GM19463 (cell line): ENCODE measurements at regions not wholly inside any gene's neighbourhood (a gene's known extent, or its start where the extent isn't known, plus 50 kb on each side); places are given as distances from the start of the nearest gene placed in this dataset.

Experiments
- ATAC-seq: cut with Tn5 transposase; IDR thresholded peaks from one replicate; pipeline ENCODE4 v1.9.1; 2021; ENCODE audit warnings: mild to moderate bottlenecking, moderate library complexity; ENCODE audit not compliant: unreplicated experiment

DNA sequence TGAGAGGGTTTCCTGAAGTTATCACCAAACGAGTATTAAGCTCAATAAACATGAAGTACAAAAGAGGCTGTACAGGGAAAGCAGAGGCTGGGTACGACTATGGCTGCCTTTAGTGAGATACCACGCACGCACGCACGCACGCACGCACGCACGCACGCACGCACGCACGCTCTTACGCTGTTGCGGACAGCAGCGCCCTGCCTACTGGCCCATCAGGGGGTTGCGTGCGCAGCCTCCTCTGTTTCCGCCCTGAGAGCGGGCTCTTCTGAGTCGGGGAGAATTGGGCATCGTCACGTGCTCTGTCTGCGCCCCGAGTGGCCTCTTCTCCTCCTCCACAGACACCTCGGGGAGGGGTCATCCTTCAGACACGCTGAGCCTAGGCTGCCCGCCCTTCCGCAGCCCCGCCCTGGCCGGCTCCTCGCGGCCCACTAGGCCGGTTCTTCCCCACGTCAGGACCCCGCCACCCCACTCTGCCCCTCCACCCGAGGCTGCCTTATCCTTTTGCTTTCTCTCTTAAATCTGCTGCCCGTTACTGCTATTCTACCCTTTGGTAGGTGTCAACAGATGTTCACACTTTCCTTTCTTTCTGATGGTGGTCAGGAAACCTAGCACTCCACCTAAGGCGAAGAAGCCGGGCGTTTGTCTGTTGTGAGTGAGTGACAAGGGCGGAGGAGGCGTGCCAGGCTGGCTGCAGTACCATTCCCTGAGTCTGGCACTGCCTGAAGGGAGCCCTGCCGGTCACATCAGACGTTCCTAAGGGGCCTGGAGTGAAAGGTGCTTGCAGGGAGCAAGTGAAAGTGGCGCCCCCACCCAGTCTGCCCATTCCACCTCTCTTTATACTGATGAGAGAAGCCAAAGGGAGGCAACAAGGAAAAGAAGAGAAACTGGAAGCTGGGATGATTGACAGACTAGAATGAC is 300.4 kb upstream of the B3GAT1 start:
- no peak for ATAC-seq

GRCh38 chr11:134711588-134711987 is 299.5 kb upstream of the B3GAT1 start:
- no peak for ATAC-seq

GRCh38 chr11:134710861-134711407 is 298.9 kb upstream of the B3GAT1 start:
- no peak for ATAC-seq

DNA sequence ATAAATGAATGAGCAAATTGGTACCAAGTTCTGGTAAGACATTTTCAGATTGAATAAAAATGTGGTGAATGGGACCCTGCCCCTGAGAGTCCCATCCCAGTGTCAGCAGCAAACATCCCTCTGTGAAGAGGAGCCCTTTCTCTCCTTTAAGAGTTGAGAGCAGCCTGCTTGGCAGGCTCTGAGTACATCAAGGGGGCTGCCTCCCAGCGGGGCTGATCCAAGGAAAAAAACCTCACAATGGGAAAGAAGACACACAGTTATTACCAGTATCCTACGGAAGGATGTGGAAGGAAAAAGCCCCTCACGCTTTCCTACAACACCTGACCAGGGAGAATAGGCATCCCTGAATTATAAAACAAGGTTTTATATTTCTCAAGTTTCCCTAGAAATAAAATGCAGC is 293.8 kb upstream of the B3GAT1 start:
- ATAC-seq: no peak

DNA sequence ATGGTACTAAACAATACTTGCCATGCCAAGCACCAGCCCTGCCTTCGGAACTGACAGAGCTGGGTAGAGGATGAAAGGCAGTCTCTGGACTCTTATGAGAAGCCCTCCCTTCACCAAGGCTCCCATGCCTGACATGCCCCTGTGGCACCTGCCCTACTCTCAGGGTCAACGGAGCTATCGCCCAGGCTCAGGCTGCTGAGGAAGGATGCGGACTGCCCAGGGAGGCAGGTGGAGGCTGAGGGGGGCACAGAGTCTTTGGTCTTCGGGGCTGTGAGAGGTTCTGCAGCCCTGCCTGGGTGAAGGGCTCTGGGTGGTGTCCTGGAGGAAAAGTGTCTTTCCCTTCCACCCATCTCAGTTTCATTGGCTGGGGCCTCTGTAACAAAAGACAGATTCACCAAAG is 290.8 kb upstream of the B3GAT1 start:
- ATAC-seq: no peak

GRCh38 chr11:134701564-134702165 is 289.6 kb upstream of the B3GAT1 start:
- ATAC-seq: no peak

GRCh38 chr11:134700101-134700640 is 288.1 kb upstream of the B3GAT1 start:
- ATAC-seq: no peak

- no peak for ATAC-seq
Observed at GRCh38 chr11:134696455-134696854, 284.4 kb upstream of the B3GAT1 start.

DNA sequence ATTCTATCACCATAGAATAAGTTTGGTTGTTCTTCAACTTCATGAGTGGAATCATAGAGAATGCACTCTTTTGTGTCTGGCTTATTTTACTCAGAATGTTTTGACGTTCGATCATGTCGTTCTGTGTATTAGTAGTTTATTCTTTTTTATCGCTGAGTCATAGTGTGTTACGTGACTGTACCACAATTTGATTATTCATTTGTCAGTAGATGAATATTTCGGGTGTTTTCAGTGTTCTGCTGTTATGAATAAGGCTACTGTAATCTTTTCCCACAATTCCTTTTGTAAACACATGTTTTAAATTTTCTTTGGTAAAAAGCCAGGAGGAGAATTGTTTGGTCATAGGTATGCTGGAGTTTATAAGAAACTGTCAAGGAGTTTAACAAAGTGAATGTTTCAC is 279.9 kb upstream of the B3GAT1 start:
- ATAC-seq: no peak

- ATAC-seq: no peak
Observed at GRCh38 chr11:134691295-134691873, 279.3 kb upstream of the B3GAT1 start.

GRCh38 chr11:134689886-134690285 is 277.8 kb upstream of the B3GAT1 start:
- ATAC-seq: no peak

DNA sequence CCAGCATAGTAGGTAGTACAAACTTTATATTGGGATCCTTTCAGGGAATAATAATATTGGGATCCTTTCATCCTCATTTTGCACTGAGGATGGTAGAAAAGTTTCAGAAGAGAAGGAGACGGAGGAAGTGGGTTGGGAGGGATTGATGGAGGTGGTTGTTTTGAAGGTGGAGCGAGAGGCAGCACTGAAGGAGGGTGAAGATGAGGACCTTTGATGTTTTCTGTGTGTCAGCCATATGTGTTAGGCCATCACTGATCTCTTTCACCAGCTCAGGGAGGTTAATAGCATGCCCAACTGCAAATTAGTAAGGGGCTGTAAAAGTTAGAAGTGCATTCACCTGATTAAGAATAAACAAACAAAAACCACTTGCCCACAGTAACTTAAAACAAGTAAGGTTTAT is 275.5 kb upstream of the B3GAT1 start:
- ATAC-seq: no peak

DNA sequence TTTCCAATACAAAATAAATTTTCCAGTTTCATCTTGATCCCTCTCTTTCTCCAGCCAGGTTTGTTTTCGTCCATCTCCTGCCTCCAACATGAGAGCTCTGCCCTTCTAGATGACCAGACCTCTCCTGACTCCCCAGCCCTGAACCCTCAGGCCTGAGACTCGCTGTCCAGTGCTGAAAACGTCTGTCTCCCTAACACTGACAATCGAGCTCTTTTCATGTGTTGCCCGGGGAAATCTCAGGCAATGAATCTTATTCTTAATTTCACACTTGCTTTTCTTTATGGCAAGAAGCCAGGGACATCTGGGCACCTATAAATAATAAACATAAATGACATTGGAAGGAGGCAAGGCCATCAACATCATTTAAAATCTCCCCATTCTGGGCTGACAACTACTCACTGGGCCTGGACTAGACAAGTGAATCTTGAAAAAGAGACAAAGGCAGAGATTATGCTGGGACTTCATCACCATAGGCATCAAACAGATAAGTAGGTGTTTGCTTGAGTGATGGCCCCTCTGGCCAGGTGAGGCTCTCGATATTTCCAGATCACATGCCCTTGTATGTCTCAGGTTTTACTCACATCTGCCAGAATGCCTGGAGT is 274.5 kb upstream of the B3GAT1 start:
- no peak for ATAC-seq

- ATAC-seq: no peak
Observed at GRCh38 chr11:134685793-134686380, 273.8 kb upstream of the B3GAT1 start.

DNA sequence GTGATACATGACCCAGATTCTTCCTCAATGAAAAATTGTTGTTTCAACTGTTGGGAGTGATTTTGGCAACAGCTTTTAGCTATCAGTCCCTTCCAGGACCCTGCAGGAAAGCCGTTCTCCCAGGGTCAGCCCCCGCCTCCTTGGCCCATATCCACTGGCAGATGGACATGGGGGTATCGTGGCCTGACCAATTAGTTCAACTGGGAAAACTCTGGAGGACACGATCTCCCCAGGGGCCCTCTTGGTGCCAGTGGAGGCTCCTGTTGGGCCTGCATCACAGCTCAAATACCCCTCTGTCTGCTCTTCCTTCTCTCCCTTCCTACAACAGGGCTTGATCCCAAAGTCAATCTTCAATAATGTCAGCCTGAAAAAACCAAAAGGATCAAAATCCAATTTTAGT is 272.5 kb upstream of the B3GAT1 start:
- ATAC-seq: no peak

GRCh38 chr11:134683860-134684259 is 271.8 kb upstream of the B3GAT1 start:
- no peak for ATAC-seq

DNA sequence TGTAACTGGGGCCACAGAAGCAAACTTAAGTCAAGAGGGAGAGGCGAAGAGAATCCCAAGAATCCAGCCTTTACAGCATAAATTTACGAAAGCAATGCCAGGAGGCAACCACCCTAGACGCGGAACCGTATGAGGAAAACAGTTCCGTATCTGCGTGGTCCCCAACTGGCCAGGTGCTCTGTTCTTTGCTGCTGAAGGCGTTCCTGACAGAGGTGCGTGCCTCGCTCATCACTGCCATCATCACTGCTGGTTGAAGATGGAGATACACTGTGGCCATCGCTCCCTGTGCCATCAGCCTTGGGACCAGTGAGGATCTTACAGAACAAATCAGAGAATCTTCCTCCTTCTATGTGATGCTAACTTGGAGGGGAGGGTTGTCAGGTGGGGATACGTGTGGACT is 270.5 kb upstream of the B3GAT1 start:
- no peak for ATAC-seq

GRCh38 chr11:134679592-134679991 is 267.6 kb upstream of the B3GAT1 start:
- no peak for ATAC-seq

DNA sequence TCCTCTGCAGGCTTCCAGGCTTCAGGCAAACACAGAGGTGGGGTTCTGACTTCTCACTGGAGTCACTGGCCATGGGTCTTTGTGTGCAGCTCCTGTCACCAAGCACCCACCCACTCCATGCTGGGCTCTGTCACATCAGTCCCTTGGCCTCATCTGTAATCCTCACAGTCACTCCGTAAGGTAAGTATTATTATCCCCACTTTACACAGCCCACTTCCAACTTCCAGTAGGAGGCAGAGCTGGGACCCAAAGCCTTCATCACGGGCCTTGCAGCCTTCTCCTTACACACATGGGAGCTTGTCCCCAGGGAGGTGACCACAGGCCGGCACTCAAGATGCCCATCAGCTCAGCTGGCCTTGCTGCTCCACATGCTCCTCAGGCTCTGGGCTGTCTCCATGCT is 266.7 kb upstream of the B3GAT1 start:
- ATAC-seq: no peak

GRCh38 chr11:134677891-134678551 is 266.0 kb upstream of the B3GAT1 start:
- ATAC-seq: no peak
